ENCODE measurements at regions not wholly inside any gene's neighbourhood (a gene's known extent, or its start where the extent isn't known, plus 50 kb on each side); places are given as distances from the start of the nearest gene placed in this dataset.

- TF ChIP-seq POLR2A (IDR thresholded peaks at IDR 0.05) (no peak), CTCF (IDR thresholded peaks at IDR 0.05) (no peak), POLR2AphosphoS5 (IDR thresholded peaks at IDR 0.05) (no peak)
- Histone ChIP-seq H3K4me3 (no peak overlapping the region), H3K27me3 (no peaks in the 10 kb centered on the region), H3K4me1 (no peaks in the 10 kb centered on the region), H3K36me3 (no peaks in the 10 kb centered on the region), H3K9me3 (no peaks in the 10 kb centered on the region), H3K27ac (no peak overlapping the region)
- DNase-seq (ENCODE audit: low spot score in 2 of 2), result no peak
- intact Hi-C loops (cut with DNase I; ENCODE audit: low total_unique reads), result no loop called here
Measured at GRCh38 chr12:76270657-76271358, 77.4 kb downstream of the BBS10 start.

- Histone ChIP-seq H3K27me3 (no peaks in the 10 kb centered on the region), H3K36me3 (no peaks in the 10 kb centered on the region), H3K27ac (no peak overlapping the region), H3K4me3 (no peak overlapping the region), H3K4me1 (no peaks in the 10 kb centered on the region), H3K9me3 (no peaks in the 10 kb centered on the region)
- intact Hi-C loops (cut with DNase I; ENCODE audit: low total_unique reads), result no loop called here
- no peak for TF ChIP-seq POLR2A (IDR thresholded peaks at IDR 0.05)
- no peak for TF ChIP-seq POLR2AphosphoS5 (IDR thresholded peaks at IDR 0.05)
- no peak for TF ChIP-seq CTCF (IDR thresholded peaks at IDR 0.05)
- no peak for DNase-seq (ENCODE audit: low spot score in 2 of 2)
Measured at GRCh38 chr12:76268267-76268666, 79.9 kb downstream of the BBS10 start.

DNA sequence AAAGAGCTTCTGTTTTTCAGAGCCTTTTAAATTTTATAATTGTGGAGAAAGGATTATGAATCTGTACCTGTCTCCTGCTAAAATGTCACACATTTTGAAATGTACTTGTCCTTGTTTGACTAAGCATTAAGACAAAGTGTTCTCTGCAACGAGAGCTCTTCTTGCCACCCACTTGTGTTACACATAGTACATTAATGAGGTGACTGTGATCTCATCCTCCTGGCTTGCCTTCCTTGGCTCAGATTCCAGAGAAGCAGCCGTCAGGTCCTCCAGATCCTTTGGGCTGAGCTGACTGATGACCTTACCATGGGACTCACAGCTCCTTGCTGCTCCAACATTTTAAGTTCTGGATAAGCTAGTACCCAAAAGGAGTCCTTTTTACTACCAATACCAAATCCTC lies 81.4 kb downstream of the BBS10 start:
- Histone ChIP-seq H3K27ac (peak overlapping the region; percentile 66 to 68), H3K36me3 (no peaks in the 10 kb centered on the region), H3K4me1 (no peaks in the 10 kb centered on the region), H3K4me3 (no peak overlapping the region), H3K9me3 (no peaks in the 10 kb centered on the region), H3K27me3 (no peaks in the 10 kb centered on the region)
- intact Hi-C loops (cut with DNase I; ENCODE audit: low total_unique reads), result no loop called here
- TF ChIP-seq POLR2AphosphoS5 (IDR thresholded peaks at IDR 0.05) (no peak), POLR2A (IDR thresholded peaks at IDR 0.05) (no peak), CTCF (IDR thresholded peaks at IDR 0.05) (no peak)
- peak in 1 of 2 donors; percentile 80 for DNase-seq (ENCODE audit: low spot score in 2 of 2)

GRCh38 chr12:76265424-76266180 lies 82.6 kb downstream of the BBS10 start:
- no peaks in the 10 kb centered on the region for H3K36me3 ChIP-seq
- no peaks in the 10 kb centered on the region for H3K4me1 ChIP-seq
- H3K27ac ChIP-seq, result peak overlapping the region; percentile 66 to 77
- DNase-seq (ENCODE audit: low spot score in 2 of 2), result no peak
- no peaks in the 10 kb centered on the region for H3K27me3 ChIP-seq
- no peak overlapping the region for H3K4me3 ChIP-seq
- TF ChIP-seq CTCF (IDR thresholded peaks at IDR 0.05) (no peak), POLR2A (IDR thresholded peaks at IDR 0.05) (no peak), POLR2AphosphoS5 (IDR thresholded peaks at IDR 0.05) (no peak)
- intact Hi-C loops (cut with DNase I; ENCODE audit: low total_unique reads), result no loop called here
- no peaks in the 10 kb centered on the region for H3K9me3 ChIP-seq

DNA sequence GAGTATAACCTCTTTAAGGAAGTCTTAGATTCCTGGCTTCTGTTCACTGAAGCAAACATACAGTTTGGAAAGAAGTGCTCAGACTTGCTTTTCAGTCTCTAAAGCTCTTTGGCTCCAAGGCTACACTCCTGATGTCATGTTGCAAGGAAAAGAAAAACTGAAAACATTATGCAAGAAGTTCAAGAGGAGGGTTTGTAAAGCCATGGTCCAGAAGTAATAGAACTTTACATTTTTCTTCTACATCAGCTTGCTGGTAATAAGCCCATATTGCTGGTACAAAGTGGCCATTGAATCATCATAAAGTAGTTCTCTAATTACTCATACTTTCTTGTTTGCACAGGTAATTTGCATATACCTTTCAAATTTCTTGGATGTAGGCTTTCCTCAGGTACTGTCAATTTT lies 83.6 kb downstream of the BBS10 start:
- Histone ChIP-seq H3K27me3 (no peaks in the 10 kb centered on the region), H3K9me3 (no peaks in the 10 kb centered on the region), H3K27ac (peak overlapping the region; percentile 69 to 77), H3K36me3 (no peaks in the 10 kb centered on the region), H3K4me3 (no peak overlapping the region), H3K4me1 (no peaks in the 10 kb centered on the region)
- no peak for TF ChIP-seq POLR2AphosphoS5 (IDR thresholded peaks at IDR 0.05)
- no peak for TF ChIP-seq POLR2A (IDR thresholded peaks at IDR 0.05)
- no peak for TF ChIP-seq CTCF (IDR thresholded peaks at IDR 0.05)
- DNase-seq (ENCODE audit: low spot score in 2 of 2), result no peak
- intact Hi-C loops (cut with DNase I; ENCODE audit: low total_unique reads), result no loop called here

Measured in breast epithelium (tissue), 4 donors.